SK-N-SH treated with all-trans-retinoic acid at 6 μM for 48 hours (cell line): ENCODE measurements at regions not wholly inside any gene's neighbourhood (a gene's known extent, or its start where the extent isn't known, plus 50 kb on each side); places are given as distances from the start of the nearest gene placed in this dataset.

Source experiments
- ATAC-seq: fragments of 200-7000 bp; cut with Tn5 transposase; 3 replicates; pipeline ENCODE4 v1.9.1; 2020; ENCODE audit warnings: mild to moderate bottlenecking, moderate library complexity
- ARNTL ChIP-seq: fragments of 450-650 bp; formaldehyde crosslinking; IDR thresholded peaks from 2 replicates; pipeline ENCODE4 v1.5.0; 2020; ENCODE audit warnings: low read depth, mild to moderate bottlenecking, moderate library complexity, borderline replicate concordance
- BACH2 ChIP-seq: fragments of 250-450 bp; sonication (Bioruptor Pico); IDR thresholded peaks from 2 replicates; pipeline ENCODE4 v1.9.0; 2021; ENCODE audit warnings: mild to moderate bottlenecking, borderline replicate concordance
- CREB5 ChIP-seq: fragments of 250-450 bp; sonication (Bioruptor Pico); IDR thresholded peaks from 2 replicates; pipeline ENCODE4 v1.5.1; 2020; ENCODE audit warnings: low read depth, mild to moderate bottlenecking, moderate library complexity
- CSDC2 ChIP-seq: fragments of 250-450 bp; sonication (Bioruptor Pico); IDR thresholded peaks from 2 replicates; pipeline ENCODE4 v1.5.0; 2020; ENCODE audit warnings: mild to moderate bottlenecking, moderate library complexity
- ESRRG ChIP-seq: fragments of 250-450 bp; sonication (Bioruptor Pico); IDR thresholded peaks from 2 replicates; pipeline ENCODE4 v1.6.1; 2021; ENCODE audit warnings: mild to moderate bottlenecking
- GLIS3 ChIP-seq: fragments of 250-450 bp; sonication (Bioruptor Pico); IDR thresholded peaks from 2 replicates; pipeline ENCODE4 v1.5.0; 2020; ENCODE audit warnings: mild to moderate bottlenecking, moderate library complexity
- ISL1 ChIP-seq: fragments of 250-450 bp; sonication (Bioruptor Pico); IDR thresholded peaks from 2 replicates; pipeline ENCODE4 v2.1.2; 2022; ENCODE audit warnings: mild to moderate bottlenecking, moderate library complexity
- OSR1 ChIP-seq: fragments of 250-450 bp; sonication (Bioruptor Pico); IDR thresholded peaks from 2 replicates; pipeline ENCODE4 v1.8.0; 2022; ENCODE audit warnings: moderate library complexity, mild to moderate bottlenecking, inconsistent platforms
- PPARA ChIP-seq: fragments of 250-450 bp; sonication (Bioruptor Pico); IDR thresholded peaks from 2 replicates; pipeline ENCODE4 v1.5.0; 2020; ENCODE audit warnings: mild to moderate bottlenecking, borderline replicate concordance
- SNAI2 ChIP-seq: fragments of 250-450 bp; sonication (Bioruptor Pico); IDR thresholded peaks from 2 replicates; pipeline ENCODE4 v1.5.0; 2020; ENCODE audit warnings: mild to moderate bottlenecking, moderate library complexity
- TOX ChIP-seq: fragments of 250-450 bp; sonication (Bioruptor Pico); IDR thresholded peaks from 2 replicates; pipeline ENCODE4 v1.8.0; 2021; ENCODE audit warnings: mild to moderate bottlenecking, moderate library complexity, borderline replicate concordance
- ZC3H10 ChIP-seq: fragments of 250-450 bp; sonication (Bioruptor Pico); IDR thresholded peaks from 2 replicates; pipeline ENCODE4 v1.5.1; 2021; ENCODE audit warnings: mild to moderate bottlenecking, moderate library complexity
- ZFP3 ChIP-seq: fragments of 250-450 bp; sonication (Bioruptor Pico); IDR thresholded peaks from 2 replicates; pipeline ENCODE4 v1.5.0; 2020; ENCODE audit warnings: mild to moderate bottlenecking, moderate library complexity
- ZFP30 ChIP-seq: fragments of 450-650 bp; formaldehyde crosslinking; IDR thresholded peaks from 2 replicates; pipeline ENCODE4 v1.5.0; 2022; ENCODE audit warnings: mild to moderate bottlenecking, moderate library complexity
- ZNF565 ChIP-seq: fragments of 450-650 bp; formaldehyde crosslinking; conservative IDR thresholded peaks from 2 replicates; pipeline ENCODE4 v1.5.0; 2020; ENCODE audit warnings: low read depth, mild to moderate bottlenecking, moderate library complexity
- ZNF70 ChIP-seq: fragments of 450-650 bp; formaldehyde crosslinking; IDR thresholded peaks from 2 replicates; pipeline ENCODE4 v1.5.0; 2020; ENCODE audit warnings: mild to moderate bottlenecking, moderate library complexity
- ZNF8 ChIP-seq: fragments of 450-650 bp; formaldehyde crosslinking; IDR thresholded peaks from 2 replicates; pipeline ENCODE4 v1.5.0; 2020; ENCODE audit warnings: mild to moderate bottlenecking, moderate library complexity
- TF ChIP-seq, protein P1 (sequence below): fragments of 250-450 bp; sonication (Bioruptor Pico); IDR thresholded peaks from 2 replicates; pipeline ENCODE4 v1.8.0; 2020; ENCODE audit warnings: mild to moderate bottlenecking, moderate library complexity, borderline replicate concordance
- TF ChIP-seq, protein P2 (sequence below): fragments of 250-450 bp; sonication (Bioruptor Pico); IDR thresholded peaks from 2 replicates; pipeline ENCODE4 v1.5.1; 2021; ENCODE audit warnings: mild to moderate bottlenecking, moderate library complexity
- TF ChIP-seq, protein P3 (sequence below): fragments of 250-450 bp; sonication (Bioruptor Pico); IDR thresholded peaks from 2 replicates; pipeline ENCODE4 v1.8.0; 2021; ENCODE audit warnings: low read depth, mild to moderate bottlenecking, moderate library complexity, borderline replicate concordance

- TF ChIP-seq, protein P1, sequence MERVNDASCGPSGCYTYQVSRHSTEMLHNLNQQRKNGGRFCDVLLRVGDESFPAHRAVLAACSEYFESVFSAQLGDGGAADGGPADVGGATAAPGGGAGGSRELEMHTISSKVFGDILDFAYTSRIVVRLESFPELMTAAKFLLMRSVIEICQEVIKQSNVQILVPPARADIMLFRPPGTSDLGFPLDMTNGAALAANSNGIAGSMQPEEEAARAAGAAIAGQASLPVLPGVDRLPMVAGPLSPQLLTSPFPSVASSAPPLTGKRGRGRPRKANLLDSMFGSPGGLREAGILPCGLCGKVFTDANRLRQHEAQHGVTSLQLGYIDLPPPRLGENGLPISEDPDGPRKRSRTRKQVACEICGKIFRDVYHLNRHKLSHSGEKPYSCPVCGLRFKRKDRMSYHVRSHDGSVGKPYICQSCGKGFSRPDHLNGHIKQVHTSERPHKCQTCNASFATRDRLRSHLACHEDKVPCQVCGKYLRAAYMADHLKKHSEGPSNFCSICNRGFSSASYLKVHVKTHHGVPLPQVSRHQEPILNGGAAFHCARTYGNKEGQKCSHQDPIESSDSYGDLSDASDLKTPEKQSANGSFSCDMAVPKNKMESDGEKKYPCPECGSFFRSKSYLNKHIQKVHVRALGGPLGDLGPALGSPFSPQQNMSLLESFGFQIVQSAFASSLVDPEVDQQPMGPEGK (CRISPR knock-in tag): no peak
- TF ChIP-seq SNAI2 (CRISPR knock-in tag): no peak
- TF ChIP-seq, protein P2, sequence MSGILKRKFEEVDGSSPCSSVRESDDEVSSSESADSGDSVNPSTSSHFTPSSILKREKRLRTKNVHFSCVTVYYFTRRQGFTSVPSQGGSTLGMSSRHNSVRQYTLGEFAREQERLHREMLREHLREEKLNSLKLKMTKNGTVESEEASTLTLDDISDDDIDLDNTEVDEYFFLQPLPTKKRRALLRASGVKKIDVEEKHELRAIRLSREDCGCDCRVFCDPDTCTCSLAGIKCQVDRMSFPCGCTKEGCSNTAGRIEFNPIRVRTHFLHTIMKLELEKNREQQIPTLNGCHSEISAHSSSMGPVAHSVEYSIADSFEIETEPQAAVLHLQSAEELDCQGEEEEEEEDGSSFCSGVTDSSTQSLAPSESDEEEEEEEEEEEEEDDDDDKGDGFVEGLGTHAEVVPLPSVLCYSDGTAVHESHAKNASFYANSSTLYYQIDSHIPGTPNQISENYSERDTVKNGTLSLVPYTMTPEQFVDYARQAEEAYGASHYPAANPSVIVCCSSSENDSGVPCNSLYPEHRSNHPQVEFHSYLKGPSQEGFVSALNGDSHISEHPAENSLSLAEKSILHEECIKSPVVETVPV (CRISPR knock-in tag): no peak
- no peak for TF ChIP-seq OSR1 (CRISPR knock-in tag)
- no peak for TF ChIP-seq ESRRG (CRISPR knock-in tag)
- no peak for TF ChIP-seq BACH2 (CRISPR knock-in tag)
- TF ChIP-seq PPARA (CRISPR knock-in tag): no peak
- TF ChIP-seq ZNF8: no peak
- no peak for TF ChIP-seq TOX
- TF ChIP-seq GLIS3 (CRISPR knock-in tag): no peak
- TF ChIP-seq CREB5 (CRISPR knock-in tag): no peak
- TF ChIP-seq ZNF565: no peak
- TF ChIP-seq CSDC2: no peak
- TF ChIP-seq ZFP3 (CRISPR knock-in tag): no peak
- TF ChIP-seq ZC3H10 (CRISPR knock-in tag): no peak
- TF ChIP-seq ISL1: no peak
- TF ChIP-seq ZFP30 (CRISPR knock-in tag): no peak
- ATAC-seq: no peak
These were observed 1334.8 kb downstream of the CDH11 start for GRCh38 chr16:63787014-63787413.

DNA sequence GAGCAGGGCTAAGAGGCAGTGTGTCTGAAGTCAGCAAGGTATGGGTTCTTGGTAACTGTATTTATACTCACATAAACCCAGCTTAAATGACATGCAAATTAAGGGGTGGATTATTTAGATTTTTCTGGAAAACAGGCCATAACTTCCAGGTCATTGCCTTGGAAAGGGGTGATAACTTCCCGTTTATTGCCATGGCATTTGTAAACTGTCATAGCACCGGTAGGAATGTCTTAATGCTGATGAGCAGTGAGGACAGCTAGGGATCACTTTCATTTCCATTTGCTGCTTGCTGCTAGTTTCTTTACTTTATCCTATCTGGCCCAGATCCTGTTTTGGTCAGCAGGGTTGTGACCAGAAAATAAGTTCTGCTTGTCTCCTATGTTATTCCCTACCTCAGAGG is 1336.7 kb downstream of the CDH11 start:
- no peak for ATAC-seq
- TF ChIP-seq ESRRG (CRISPR knock-in tag): no peak
- TF ChIP-seq TOX: no peak
- no peak for TF ChIP-seq ZFP30 (CRISPR knock-in tag)
- no peak for TF ChIP-seq ZNF8
- TF ChIP-seq, protein P1 (CRISPR knock-in tag): no peak
- TF ChIP-seq, protein P3, sequence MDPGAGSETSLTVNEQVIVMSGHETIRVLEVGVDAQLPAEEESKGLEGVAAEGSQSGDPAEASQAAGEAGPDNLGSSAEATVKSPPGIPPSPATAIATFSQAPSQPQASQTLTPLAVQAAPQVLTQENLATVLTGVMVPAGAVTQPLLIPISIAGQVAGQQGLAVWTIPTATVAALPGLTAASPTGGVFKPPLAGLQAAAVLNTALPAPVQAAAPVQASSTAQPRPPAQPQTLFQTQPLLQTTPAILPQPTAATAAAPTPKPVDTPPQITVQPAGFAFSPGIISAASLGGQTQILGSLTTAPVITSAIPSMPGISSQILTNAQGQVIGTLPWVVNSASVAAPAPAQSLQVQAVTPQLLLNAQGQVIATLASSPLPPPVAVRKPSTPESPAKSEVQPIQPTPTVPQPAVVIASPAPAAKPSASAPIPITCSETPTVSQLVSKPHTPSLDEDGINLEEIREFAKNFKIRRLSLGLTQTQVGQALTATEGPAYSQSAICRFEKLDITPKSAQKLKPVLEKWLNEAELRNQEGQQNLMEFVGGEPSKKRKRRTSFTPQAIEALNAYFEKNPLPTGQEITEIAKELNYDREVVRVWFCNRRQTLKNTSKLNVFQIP (CRISPR knock-in tag): no peak
- no peak for TF ChIP-seq ZC3H10 (CRISPR knock-in tag)
- TF ChIP-seq SNAI2 (CRISPR knock-in tag): no peak
- TF ChIP-seq ARNTL (CRISPR knock-in tag): no peak

GRCh38 chr16:63776437-63776836 is 1345.4 kb downstream of the CDH11 start:
- TF ChIP-seq ZNF565 (no peak), GLIS3 (CRISPR knock-in tag) (no peak), ARNTL (CRISPR knock-in tag) (no peak), ZNF70 (CRISPR knock-in tag) (no peak), ISL1 (no peak)
- TF ChIP-seq, protein P2 (CRISPR knock-in tag): no peak
- TF ChIP-seq, all 23 proteins: peak for 0

More at GRCh38 chr16:63776437-63776836, 1345.4 kb downstream of the CDH11 start:
- ATAC-seq: no peak
